GM19397 (cell line): ENCODE measurements at regions not wholly inside any gene's neighbourhood (a gene's known extent, or its start where the extent isn't known, plus 50 kb on each side); places are given as distances from the start of the nearest gene placed in this dataset.

Experiments used
- ATAC-seq: cut with Tn5 transposase; IDR thresholded peaks from one replicate; pipeline ENCODE4 v1.9.1; 2021; ENCODE audit warnings: mild to moderate bottlenecking, moderate library complexity; ENCODE audit not compliant: unreplicated experiment

DNA sequence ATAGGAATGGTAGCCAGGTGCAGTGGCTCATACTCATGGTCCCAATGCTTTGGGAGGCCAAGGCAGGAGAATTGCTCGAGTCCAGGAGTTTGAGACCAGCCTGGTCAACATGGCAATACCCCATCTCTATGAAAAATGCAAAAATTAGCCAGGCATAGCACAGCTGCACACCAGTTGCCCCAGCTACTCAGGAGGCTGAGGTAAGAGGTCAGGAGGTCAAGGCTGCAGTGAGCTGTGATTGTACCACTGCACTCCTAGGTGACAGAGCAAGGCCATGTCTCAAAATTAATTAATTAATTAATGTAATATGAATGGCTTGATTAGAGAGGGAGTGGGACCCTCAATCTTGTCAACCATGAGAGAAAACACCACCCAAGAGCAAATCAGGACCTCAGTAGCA, 198.7 kb upstream of the DUSP10 start:
- ATAC-seq = no peak

DNA sequence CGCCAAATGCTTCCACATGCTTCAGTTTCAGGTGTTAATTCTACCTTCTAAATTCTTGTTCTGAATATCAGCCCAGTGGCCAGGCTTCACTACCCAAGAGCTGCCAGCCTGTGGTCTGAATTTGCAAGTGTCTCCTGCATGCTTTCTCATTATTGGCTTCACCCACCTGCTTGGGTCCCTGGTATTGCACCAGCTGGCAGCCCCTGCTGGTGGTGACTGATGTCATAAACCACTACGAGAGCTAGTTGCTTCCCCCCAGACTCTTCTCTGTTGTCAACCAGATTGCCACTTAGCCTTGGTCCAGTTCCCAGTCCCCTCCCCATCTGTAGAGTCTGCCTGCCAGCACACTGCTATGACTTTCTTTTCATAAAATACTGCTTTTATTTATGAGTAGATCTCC, 197.7 kb upstream of the DUSP10 start:
- ATAC-seq = peak; percentile 92

DNA sequence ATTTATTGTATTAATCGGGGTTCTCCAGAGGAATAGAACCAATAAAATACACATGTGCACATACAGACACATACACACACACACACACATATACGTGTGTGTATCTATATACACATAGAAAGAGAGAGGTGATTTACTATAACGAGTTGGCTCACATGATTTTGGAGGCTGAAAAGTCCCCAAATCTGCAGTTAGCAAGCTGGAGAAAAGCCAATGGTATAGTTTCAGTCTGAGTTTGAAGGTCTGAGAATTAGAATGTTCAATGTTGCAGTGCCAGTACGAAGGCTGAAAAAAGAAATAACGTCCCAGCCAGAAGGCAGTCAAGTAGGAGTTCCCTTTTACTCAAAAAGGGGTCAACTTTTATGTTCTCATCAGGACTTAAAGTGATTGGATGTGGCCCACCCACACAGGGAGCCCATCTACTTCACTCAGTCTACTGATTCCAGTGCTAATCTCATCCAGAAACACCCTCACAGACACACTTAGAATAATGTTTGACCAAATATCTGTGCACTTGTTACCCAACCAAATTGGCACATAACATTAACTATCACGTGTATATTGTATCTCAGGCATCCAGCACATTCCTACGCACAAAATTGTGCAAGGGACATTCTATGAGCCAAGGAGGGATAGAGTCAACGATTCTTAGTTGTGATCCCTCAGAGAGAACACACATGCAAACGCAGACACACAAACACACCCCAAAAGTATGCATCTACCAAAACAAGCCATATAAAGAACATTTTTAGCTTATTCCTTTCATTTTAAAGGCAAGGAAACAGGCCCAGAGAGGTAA, 195.5 kb upstream of the DUSP10 start:
- ATAC-seq = no peak

GRCh38 chr1:221933814-221934213, 191.9 kb upstream of the DUSP10 start:
- ATAC-seq = no peak

- no peak for ATAC-seq
Measured at GRCh38 chr1:221926441-221926840, 184.6 kb upstream of the DUSP10 start.

DNA sequence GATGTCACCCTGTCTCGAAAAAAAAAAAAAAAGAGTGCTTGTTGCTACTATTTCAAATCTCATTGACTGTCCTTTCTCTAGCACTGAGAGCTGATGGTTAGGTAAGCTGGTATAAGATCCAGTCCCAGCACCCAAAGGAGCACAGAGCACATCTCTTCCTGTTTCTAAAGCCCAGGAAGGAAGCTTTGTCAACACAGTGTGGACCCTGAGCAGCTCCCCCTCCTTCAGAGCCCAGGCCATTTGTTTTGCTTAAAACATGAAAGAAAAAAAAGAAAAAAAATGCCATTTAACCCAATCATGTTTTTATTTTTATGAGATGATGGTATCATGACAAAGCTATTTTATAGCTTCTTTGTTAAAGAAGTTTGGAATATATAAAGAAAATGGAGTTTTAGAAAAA, 184.1 kb upstream of the DUSP10 start:
- ATAC-seq = no peak

GRCh38 chr1:221923929-221924598, 182.2 kb upstream of the DUSP10 start:
- ATAC-seq = no peak

DNA sequence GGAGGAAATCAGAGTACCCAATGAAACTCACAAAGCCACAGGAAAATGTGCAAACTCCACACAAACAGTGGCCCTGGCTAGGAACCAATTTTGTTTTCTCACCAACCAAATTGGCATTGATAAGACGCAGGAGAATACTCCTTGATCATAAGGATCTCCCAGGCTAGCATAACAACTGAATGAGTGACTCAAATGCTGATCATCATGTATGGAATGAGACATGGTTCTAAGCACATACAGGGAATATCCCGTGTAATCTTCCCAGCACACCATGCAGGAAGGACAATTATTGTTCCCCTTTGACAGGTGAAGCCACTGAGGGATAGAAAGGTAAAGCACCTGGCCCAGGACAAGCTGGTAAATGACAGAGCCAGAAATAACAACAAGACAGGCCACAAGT, 180.0 kb upstream of the DUSP10 start:
- ATAC-seq = no peak

GRCh38 chr1:221919743-221920142, 177.9 kb upstream of the DUSP10 start:
- no peak for ATAC-seq

DNA sequence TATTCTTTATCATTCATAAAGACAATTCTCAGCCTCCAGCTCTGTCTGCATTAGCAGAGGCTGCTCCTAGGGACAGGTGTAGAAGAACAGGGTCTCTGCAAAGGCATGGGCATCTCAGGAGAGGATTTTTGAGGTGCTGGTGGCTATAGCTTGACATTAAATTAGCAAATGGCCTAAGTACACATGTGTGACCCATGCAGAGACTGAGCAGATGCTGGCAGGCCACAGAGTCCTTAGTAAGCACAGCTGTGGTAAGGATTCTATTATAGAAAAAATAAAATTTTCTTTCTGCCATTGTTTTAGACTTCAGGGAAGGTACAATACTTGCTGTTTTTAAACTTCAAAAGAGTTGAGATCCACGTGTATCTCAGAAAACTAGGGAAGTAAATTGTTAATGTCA, 177.5 kb upstream of the DUSP10 start:
- ATAC-seq = no peak

DNA sequence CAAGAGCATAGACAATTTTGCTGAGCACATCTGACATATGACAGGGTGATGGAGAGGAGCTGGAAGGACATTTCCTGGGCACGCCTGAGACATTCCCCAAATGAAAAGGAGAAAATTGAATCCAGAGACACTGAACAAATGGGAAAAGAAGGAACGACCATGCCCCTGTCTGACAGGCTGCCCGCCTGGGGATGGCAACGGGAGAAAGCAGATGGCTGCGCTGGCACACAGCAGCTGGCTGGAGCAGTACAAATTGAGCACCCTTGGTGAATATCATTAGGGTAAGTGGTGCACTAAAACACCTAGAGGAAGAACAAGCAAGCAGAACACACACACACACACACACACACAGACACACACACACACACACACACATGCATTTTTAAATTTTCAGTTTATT, 174.3 kb upstream of the DUSP10 start:
- ATAC-seq = no peak

DNA sequence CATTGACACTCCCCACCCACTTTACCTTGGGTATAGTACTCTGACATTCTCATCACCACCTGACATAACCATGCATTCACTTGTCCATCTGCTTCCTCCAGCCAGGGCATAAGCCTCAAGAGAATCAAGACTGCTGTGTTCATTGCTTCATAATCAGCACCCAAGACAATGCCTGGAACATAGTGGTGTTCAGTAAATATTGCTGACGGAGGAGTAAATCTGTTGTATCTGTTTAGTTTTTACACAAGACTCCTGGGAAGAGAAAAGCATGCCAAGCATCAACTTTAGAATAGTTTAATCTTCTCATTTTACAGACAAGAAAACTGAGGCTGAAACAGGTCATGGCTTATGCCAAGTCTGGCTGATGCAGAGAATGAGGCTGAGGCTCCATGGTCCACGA, 173.9 kb upstream of the DUSP10 start:
- no peak for ATAC-seq

DNA sequence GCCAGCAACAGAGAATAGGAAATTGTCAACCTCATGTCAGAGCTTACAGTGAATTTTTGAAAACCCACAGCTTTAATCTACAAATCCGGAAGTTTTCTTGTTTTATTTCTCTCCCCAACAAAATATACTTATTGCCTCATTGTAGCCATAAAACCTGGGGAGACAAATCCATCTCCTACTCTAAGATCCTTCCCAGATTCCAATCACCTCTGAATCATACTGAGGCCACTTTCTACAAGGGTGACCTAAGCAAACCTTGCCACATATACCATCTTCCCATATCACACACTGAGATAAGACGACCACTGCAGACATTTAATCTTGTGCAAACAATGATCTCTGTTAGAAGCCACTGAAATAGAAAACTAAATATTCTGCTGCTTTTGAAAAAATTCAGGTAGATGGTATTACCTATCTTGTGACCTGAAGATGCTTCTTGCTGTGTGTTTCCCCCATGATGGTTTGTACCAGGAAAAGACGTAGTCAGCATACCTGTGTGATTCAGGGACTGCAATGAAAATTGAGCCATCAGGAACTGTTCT, 171.5 kb upstream of the DUSP10 start:
- no peak for ATAC-seq

GRCh38 chr1:221912230-221912629, 170.3 kb upstream of the DUSP10 start:
- no peak for ATAC-seq

DNA sequence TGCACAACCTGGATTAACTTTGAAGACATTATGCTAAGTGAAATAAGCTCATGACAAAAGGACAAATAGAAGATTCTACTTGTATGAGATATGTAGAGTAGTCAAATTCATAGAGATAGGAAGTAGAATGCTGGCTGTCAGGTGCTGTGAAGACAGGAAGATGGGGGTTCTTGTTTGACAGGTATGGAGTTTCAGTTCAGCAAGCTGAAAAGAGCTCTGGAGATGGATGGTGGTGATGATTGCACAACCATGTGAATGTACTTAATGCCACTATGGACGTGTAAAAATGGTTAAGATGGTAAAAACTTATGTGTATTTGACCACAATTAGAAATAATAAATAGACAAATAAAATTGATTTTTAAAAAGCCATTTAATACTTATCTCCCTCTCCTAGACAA, 169.8 kb upstream of the DUSP10 start:
- ATAC-seq = no peak

DNA sequence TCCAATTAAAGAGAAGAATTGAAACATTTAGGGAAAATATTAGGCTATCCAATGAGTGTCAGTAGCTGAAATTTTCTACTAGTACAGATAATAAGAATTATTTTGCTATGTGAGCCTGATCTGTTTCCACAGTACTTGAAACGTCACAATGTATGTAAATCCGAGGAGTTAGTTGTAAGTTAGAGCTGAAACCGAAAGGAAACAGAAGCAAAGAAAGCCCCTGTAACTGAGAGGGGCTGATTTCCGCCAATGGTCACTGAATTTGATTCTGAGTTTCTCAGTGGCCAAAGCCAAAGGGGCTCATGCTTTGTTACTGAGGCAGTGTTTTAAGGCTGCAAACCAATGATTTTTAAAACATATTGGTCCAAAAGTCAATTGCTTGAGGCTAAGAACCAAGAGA, 168.3 kb upstream of the DUSP10 start:
- peak; percentile 60 for ATAC-seq

- no peak for ATAC-seq
Measured at GRCh38 chr1:221908573-221908972, 166.7 kb upstream of the DUSP10 start.

DNA sequence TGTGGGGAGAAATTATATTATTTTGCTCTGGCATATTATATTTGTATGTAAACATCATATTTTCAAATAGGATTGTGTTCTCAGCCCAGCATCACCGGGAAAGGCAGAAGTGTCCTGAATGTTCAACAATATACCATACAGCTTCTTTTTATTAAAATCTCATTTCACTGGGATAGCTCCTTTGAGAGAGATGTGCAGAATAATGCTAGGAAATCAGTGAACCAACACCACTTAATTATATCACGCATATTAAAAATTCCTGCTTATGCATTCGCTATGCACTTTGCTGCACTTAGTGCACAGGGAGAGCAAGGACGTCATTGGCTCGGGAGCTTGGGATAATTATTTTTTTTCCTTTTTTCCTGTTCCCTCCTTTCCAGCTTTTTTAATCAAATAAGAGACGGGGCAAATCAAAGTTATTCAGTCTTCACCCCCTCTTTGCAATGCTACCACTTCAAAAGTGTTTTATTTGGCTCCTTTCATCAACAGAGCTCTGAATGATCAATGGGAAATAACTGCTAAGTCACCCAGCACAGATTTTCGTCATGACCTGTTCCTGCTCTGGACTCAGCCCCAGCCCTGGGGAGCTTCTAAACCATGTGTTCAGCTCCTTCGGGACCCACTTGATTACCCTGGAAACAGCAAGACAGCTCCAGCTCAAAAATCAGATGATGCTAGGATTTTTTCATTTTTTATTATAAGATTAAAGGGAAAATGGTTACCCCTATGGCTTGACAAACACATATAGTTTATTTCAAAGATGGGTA, 165.5 kb upstream of the DUSP10 start:
- no peak for ATAC-seq

GRCh38 chr1:221905802-221906201, 163.9 kb upstream of the DUSP10 start:
- ATAC-seq = no peak

GRCh38 chr1:221904319-221904718, 162.4 kb upstream of the DUSP10 start:
- ATAC-seq = no peak

DNA sequence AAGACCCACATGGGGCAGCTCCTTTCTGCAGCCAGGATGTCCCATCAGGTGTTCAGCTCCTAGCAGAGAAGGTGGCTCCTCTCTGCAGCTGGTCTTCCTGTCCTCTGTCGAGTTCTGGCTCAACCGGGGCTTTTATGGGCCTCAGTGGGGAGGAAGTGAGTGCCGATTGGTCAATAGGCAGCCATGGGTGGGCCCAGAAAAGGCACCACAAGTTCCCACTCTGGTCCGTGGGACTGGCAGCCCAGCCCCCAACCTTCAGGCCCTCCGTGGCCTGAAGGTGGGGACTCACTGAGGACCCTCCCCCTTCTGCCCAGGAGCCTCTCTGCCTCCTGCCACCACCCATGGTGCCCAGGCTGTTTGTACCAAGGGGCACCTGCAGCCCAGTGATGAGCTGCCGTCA, 161.7 kb upstream of the DUSP10 start:
- ATAC-seq = no peak

GRCh38 chr1:221902961-221903360, 161.1 kb upstream of the DUSP10 start:
- ATAC-seq = no peak
